Liver (tissue), 3 donors: ENCODE measurements at regions not wholly inside any gene's neighbourhood (a gene's known extent, or its start where the extent isn't known, plus 50 kb on each side); places are given as distances from the start of the nearest gene placed in this dataset.
A peak's percentile ranks its signal among the peaks of the same experiment; 100 is the strongest.

Experiments
- ATF3 ChIP-seq: IDR thresholded peaks from 2 replicates; pipeline ENCODE4 v1.6.1; 2016; ENCODE audit warnings: antibody characterized with exemption
- CTCF ChIP-seq: fragments of 150-350 bp; IDR thresholded peaks from 2 replicates; pipeline ENCODE4 v1.5.1; 2017; ENCODE audit warnings: improper control_type of control experiment, low read depth, low read length; ENCODE audit not compliant: missing input control
- GABPA ChIP-seq, 2 donors: IDR thresholded peaks in 1 of 2; conservative IDR thresholded peaks in 1 of 2; 2 replicates each; pipeline ENCODE4 v1.6.1; 2016; ENCODE audit warnings: antibody characterized with exemption in 2 of 2, mild to moderate bottlenecking in 1 of 2, moderate library complexity in 1 of 2
- HNF4A ChIP-seq, 2 donors: conservative IDR thresholded peaks; 2 replicates each; pipeline ENCODE4 v1.6.1; 2016; ENCODE audit warnings: antibody characterized with exemption in 2 of 2, mild to moderate bottlenecking in 2 of 2
- JUND ChIP-seq, 2 donors: IDR thresholded peaks; 2 replicates each; pipeline ENCODE4 v1.6.1; 2016; ENCODE audit warnings: antibody characterized with exemption in 2 of 2
- MAX ChIP-seq: IDR thresholded peaks from 2 replicates; pipeline ENCODE4 v1.6.1; 2016; ENCODE audit warnings: antibody characterized with exemption
- REST ChIP-seq: IDR thresholded peaks from 2 replicates; pipeline ENCODE4 v1.6.1; 2016; ENCODE audit warnings: antibody characterized with exemption, mild to moderate bottlenecking
- RXRA ChIP-seq, 2 donors: IDR thresholded peaks; 2 replicates each; pipeline ENCODE4 v1.6.1; 2017 to 2018; ENCODE audit warnings: antibody characterized with exemption in 2 of 2, mild to moderate bottlenecking in 1 of 2
- SP1 ChIP-seq: IDR thresholded peaks from 2 replicates; pipeline ENCODE4 v1.6.1; 2018; ENCODE audit warnings: antibody characterized with exemption, mild to moderate bottlenecking
- ZBTB33 ChIP-seq: IDR thresholded peaks from 2 replicates; pipeline ENCODE4 v1.6.1; 2016; ENCODE audit warnings: antibody characterized with exemption
- donor health status: healthy.
- donor health status: healthy.

- peak; percentile 40 to 78 for TF ChIP-seq JUND (IDR thresholded peaks at IDR 0.05)
- no peak for TF ChIP-seq GABPA (IDR thresholded peaks at IDR 0.05 in 1 of 2, conservative IDR thresholded peaks at IDR 0.05 in 1 of 2)
- TF ChIP-seq CTCF: peak; percentile 29
- TF ChIP-seq MAX: peak; percentile 70
- peak; percentile 70 to 79 for TF ChIP-seq RXRA (IDR thresholded peaks at IDR 0.05)
- peak; percentile 67 for TF ChIP-seq ZBTB33
- peak; percentile 73 for TF ChIP-seq SP1
- peak; percentile 72 for TF ChIP-seq ATF3
- peak; percentile 90 to 91 for TF ChIP-seq HNF4A (conservative IDR thresholded peaks at IDR 0.05)
- TF ChIP-seq REST: peak; percentile 76
Observed at GRCh38 chr12:24038211-24038997, 88.9 kb upstream of the SOX5 start.
